SK-N-SH treated with all-trans-retinoic acid at 6 μM for 48 hours (cell line): ENCODE measurements at regions not wholly inside any gene's neighbourhood (a gene's known extent, or its start where the extent isn't known, plus 50 kb on each side); places are given as distances from the start of the nearest gene placed in this dataset.

Source experiments
- ARNTL ChIP-seq: fragments of 450-650 bp; formaldehyde crosslinking; IDR thresholded peaks from 2 replicates; pipeline ENCODE4 v1.5.0; 2020; ENCODE audit warnings: low read depth, mild to moderate bottlenecking, moderate library complexity, borderline replicate concordance
- SNAI2 ChIP-seq: fragments of 250-450 bp; sonication (Bioruptor Pico); IDR thresholded peaks from 2 replicates; pipeline ENCODE4 v1.5.0; 2020; ENCODE audit warnings: mild to moderate bottlenecking, moderate library complexity
- TCF4 ChIP-seq: fragments of 250-450 bp; sonication (Bioruptor Pico); IDR thresholded peaks from 2 replicates; pipeline ENCODE4 v1.8.0; 2021; ENCODE audit warnings: mild to moderate bottlenecking, moderate library complexity, borderline replicate concordance
- ZC3H10 ChIP-seq: fragments of 250-450 bp; sonication (Bioruptor Pico); IDR thresholded peaks from 2 replicates; pipeline ENCODE4 v1.5.1; 2021; ENCODE audit warnings: mild to moderate bottlenecking, moderate library complexity
- ZNF8 ChIP-seq: fragments of 450-650 bp; formaldehyde crosslinking; IDR thresholded peaks from 2 replicates; pipeline ENCODE4 v1.5.0; 2020; ENCODE audit warnings: mild to moderate bottlenecking, moderate library complexity
- TF ChIP-seq, protein P1 (sequence below): fragments of 250-450 bp; sonication (Bioruptor Pico); IDR thresholded peaks from 2 replicates; pipeline ENCODE4 v1.5.1; 2020; ENCODE audit warnings: low read depth, mild to moderate bottlenecking, moderate library complexity
- TF ChIP-seq, protein P2 (sequence below): fragments of 250-450 bp; sonication (Bioruptor Pico); IDR thresholded peaks from 2 replicates; pipeline ENCODE4 v1.8.0; 2020; ENCODE audit warnings: mild to moderate bottlenecking, moderate library complexity, borderline replicate concordance

- no peak for TF ChIP-seq ARNTL
- TF ChIP-seq TCF4 (CRISPR knock-in tag), result no peak
- TF ChIP-seq, protein P1, sequence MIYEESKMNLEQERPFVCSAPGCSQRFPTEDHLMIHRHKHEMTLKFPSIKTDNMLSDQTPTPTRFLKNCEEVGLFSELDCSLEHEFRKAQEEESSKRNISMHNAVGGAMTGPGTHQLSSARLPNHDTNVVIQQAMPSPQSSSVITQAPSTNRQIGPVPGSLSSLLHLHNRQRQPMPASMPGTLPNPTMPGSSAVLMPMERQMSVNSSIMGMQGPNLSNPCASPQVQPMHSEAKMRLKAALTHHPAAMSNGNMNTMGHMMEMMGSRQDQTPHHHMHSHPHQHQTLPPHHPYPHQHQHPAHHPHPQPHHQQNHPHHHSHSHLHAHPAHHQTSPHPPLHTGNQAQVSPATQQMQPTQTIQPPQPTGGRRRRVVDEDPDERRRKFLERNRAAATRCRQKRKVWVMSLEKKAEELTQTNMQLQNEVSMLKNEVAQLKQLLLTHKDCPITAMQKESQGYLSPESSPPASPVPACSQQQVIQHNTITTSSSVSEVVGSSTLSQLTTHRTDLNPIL (CRISPR knock-in tag), result no peak
- no peak for TF ChIP-seq ZC3H10 (CRISPR knock-in tag)
- no peak for TF ChIP-seq ZNF8 (CRISPR knock-in tag)
- TF ChIP-seq SNAI2 (CRISPR knock-in tag), result no peak
- TF ChIP-seq, protein P2, sequence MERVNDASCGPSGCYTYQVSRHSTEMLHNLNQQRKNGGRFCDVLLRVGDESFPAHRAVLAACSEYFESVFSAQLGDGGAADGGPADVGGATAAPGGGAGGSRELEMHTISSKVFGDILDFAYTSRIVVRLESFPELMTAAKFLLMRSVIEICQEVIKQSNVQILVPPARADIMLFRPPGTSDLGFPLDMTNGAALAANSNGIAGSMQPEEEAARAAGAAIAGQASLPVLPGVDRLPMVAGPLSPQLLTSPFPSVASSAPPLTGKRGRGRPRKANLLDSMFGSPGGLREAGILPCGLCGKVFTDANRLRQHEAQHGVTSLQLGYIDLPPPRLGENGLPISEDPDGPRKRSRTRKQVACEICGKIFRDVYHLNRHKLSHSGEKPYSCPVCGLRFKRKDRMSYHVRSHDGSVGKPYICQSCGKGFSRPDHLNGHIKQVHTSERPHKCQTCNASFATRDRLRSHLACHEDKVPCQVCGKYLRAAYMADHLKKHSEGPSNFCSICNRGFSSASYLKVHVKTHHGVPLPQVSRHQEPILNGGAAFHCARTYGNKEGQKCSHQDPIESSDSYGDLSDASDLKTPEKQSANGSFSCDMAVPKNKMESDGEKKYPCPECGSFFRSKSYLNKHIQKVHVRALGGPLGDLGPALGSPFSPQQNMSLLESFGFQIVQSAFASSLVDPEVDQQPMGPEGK (CRISPR knock-in tag), result no peak
These were observed 469.0 kb upstream of the BRINP1 start for GRCh38 chr9:119838210-119838609.
